ENCODE measurements at regions not wholly inside any gene's neighbourhood (a gene's known extent, or its start where the extent isn't known, plus 50 kb on each side); places are given as distances from the start of the nearest gene placed in this dataset.
"Not testable (repeated sequence)": the region's sequence is repeated elsewhere in the genome, so short reads cannot be mapped to it uniquely, and the experiment has no call there.

- H3K27me3 Mint-ChIP-seq = no peaks in the 10 kb centered on the region
- H3K4me1 Mint-ChIP-seq (ENCODE audit: low read depth) = no peaks in the 10 kb centered on the region
- H3K27ac Mint-ChIP-seq = no peak overlapping the region
- H3K4me3 Mint-ChIP-seq (ENCODE audit: low read depth) = no peak overlapping the region
- peaks cover 3% of the 10 kb centered on the region for H3K36me3 Mint-ChIP-seq (ENCODE audit: insufficient read depth)
- peaks cover 37% of the 10 kb centered on the region for H3K9me3 Mint-ChIP-seq (ENCODE audit: low read depth)
- no peak for TF ChIP-seq CTCF (IDR thresholded peaks at IDR 0.05; ENCODE audit: unreplicated experiment)
- DNase-seq (ENCODE audit: low spot score, unreplicated experiment) = no peak
Observed at GRCh38 chr20:30921286-30922071, 336.0 kb upstream of the DEFB115 start.

GRCh38 chr20:30922129-30922528 lies 335.3 kb upstream of the DEFB115 start:
- peaks cover 3% of the 10 kb centered on the region for H3K36me3 Mint-ChIP-seq (ENCODE audit: insufficient read depth)
- no peak overlapping the region for H3K27ac Mint-ChIP-seq

DNA sequence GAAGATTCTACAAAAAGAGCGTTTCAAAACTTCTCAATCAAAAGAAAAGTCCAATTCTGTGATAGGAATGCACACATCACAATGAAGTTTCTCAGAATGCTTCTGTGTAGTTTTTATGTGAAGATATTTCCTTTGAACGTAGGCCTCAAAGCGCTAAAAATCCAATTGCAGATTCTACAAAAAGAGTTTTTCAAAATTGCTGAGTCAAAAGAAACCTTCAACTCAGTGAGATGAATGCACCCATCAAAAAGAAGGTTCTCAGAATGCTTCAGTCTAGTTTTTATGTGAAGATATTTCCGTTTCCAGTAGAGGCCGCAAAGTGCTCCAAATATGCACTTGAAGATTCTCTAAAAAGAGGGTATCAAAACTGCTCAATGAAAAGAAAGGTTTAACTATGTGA lies 319.7 kb upstream of the DEFB115 start:
- no peak for DNase-seq (ENCODE audit: low spot score, unreplicated experiment)
- Mint-ChIP-seq H3K27me3 (no peaks in the 10 kb centered on the region), H3K4me1 (ENCODE audit: low read depth) (no peaks in the 10 kb centered on the region), H3K36me3 (ENCODE audit: insufficient read depth) (no peaks in the 10 kb centered on the region), H3K9me3 (ENCODE audit: low read depth) (peaks cover 39% of the 10 kb centered on the region), H3K4me3 (ENCODE audit: low read depth) (no peak overlapping the region), H3K27ac (no peak overlapping the region)
- no peak for TF ChIP-seq CTCF (IDR thresholded peaks at IDR 0.05; ENCODE audit: unreplicated experiment)

More at GRCh38 chr20:30922129-30922528, 335.3 kb upstream of the DEFB115 start:
- Mint-ChIP-seq H3K4me3 (ENCODE audit: low read depth) (no peak overlapping the region), H3K4me1 (ENCODE audit: low read depth) (no peaks in the 10 kb centered on the region), H3K9me3 (ENCODE audit: low read depth) (peaks cover 42% of the 10 kb centered on the region), H3K27me3 (no peaks in the 10 kb centered on the region)
- no peak for TF ChIP-seq CTCF (IDR thresholded peaks at IDR 0.05; ENCODE audit: unreplicated experiment)
- DNase-seq (ENCODE audit: low spot score, unreplicated experiment) = no peak

DNA sequence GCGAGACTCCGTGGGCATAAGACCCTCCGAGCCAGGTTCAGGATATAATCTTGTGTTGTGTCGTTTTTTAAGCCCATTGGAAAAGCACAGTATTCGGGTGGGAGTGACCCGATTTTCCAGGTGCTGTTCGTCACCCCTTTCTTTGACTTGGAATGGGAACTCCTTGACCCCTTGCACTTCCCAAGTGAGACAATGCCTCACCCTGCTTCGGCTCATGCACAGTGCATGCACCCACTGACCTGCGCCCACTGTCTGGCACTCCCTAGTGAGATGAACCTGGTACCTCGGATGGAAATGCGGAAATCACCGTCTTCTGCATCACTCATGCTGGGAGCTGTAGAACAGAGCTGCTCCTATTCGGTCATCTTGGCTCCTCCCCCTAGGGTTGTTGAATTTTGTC lies 307.7 kb upstream of the DEFB115 start:
- no peak for TF ChIP-seq CTCF (IDR thresholded peaks at IDR 0.05; ENCODE audit: unreplicated experiment)
- Mint-ChIP-seq H3K27me3 (no peaks in the 10 kb centered on the region), H3K36me3 (ENCODE audit: insufficient read depth) (no peaks in the 10 kb centered on the region), H3K4me1 (ENCODE audit: low read depth) (no peaks in the 10 kb centered on the region), H3K4me3 (ENCODE audit: low read depth) (no peak overlapping the region), H3K27ac (no peak overlapping the region), H3K9me3 (ENCODE audit: low read depth) (peaks cover 48% of the 10 kb centered on the region)
- DNase-seq (ENCODE audit: low spot score, unreplicated experiment) = no peak

GRCh38 chr20:30951088-30951487 lies 306.4 kb upstream of the DEFB115 start:
- not testable (repeated sequence) for H3K4me1 Mint-ChIP-seq (ENCODE audit: low read depth); H3K4me3 Mint-ChIP-seq (ENCODE audit: low read depth); H3K36me3 Mint-ChIP-seq (ENCODE audit: insufficient read depth); DNase-seq (ENCODE audit: low spot score, unreplicated experiment); H3K27me3 Mint-ChIP-seq; H3K27ac Mint-ChIP-seq
- H3K9me3 Mint-ChIP-seq (ENCODE audit: low read depth) = peaks cover 52% of the 10 kb centered on the region

DNA sequence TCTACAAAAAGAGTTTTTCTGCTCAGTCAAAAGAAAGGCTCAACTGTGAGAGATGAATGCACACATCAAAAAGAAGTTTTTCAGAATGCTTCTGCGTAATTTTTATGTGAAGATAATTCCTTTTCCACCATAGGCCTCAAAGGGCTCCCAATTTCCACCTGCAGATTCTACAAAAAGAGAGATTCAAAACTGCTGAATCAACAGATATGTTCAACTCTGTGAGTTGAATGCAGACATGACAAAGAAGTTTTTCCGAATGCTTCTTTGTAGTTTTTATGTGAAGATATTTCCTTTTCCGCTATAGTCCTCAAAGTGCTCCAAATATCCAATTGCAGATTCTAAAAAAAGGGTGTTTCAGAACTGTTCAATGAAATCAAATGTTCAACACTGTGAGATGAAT lies 300.8 kb upstream of the DEFB115 start:
- not testable (repeated sequence) for H3K36me3 Mint-ChIP-seq (ENCODE audit: insufficient read depth); DNase-seq (ENCODE audit: low spot score, unreplicated experiment); H3K4me1 Mint-ChIP-seq (ENCODE audit: low read depth); H3K4me3 Mint-ChIP-seq (ENCODE audit: low read depth); H3K27me3 Mint-ChIP-seq; H3K27ac Mint-ChIP-seq
- peaks cover 45% of the 10 kb centered on the region for H3K9me3 Mint-ChIP-seq (ENCODE audit: low read depth)

GRCh38 chr20:30959208-30959607 lies 298.3 kb upstream of the DEFB115 start:
- H3K4me3 Mint-ChIP-seq (ENCODE audit: low read depth); DNase-seq (ENCODE audit: low spot score, unreplicated experiment); H3K36me3 Mint-ChIP-seq (ENCODE audit: insufficient read depth); H3K4me1 Mint-ChIP-seq (ENCODE audit: low read depth); H3K27ac Mint-ChIP-seq; H3K27me3 Mint-ChIP-seq: not testable (repeated sequence)
- peaks cover 40% of the 10 kb centered on the region for H3K9me3 Mint-ChIP-seq (ENCODE audit: low read depth)
